GM12891 (cell line): ENCODE measurements at regions not wholly inside any gene's neighbourhood (a gene's known extent, or its start where the extent isn't known, plus 50 kb on each side); places are given as distances from the start of the nearest gene placed in this dataset.
"Not testable (repeated sequence)": the region's sequence is repeated elsewhere in the genome, so short reads cannot be mapped to it uniquely, and the experiment has no call there.

Experiments used
- POLR2A ChIP-seq: IDR thresholded peaks from 2 replicates; pipeline ENCODE4 v1.6.1; 2011; ENCODE audit warnings: low read depth, low read length, control low read depth
- POLR2AphosphoS5 ChIP-seq: IDR thresholded peaks from 2 replicates; pipeline ENCODE4 v1.6.1; 2011; ENCODE audit warnings: low read depth, low read length, control low read depth
- TAF1 ChIP-seq: IDR thresholded peaks from 2 replicates; pipeline ENCODE4 v1.6.1; 2011; ENCODE audit warnings: low read depth, low read length, control low read depth

GRCh38 chr15:29648415-29648814, 173.9 kb downstream of the TJP1 start:
- TF ChIP-seq POLR2AphosphoS5, POLR2A, TAF1: not testable (repeated sequence)
